D721Med (cell line): ENCODE measurements at regions not wholly inside any gene's neighbourhood (a gene's known extent, or its start where the extent isn't known, plus 50 kb on each side); places are given as distances from the start of the nearest gene placed in this dataset.

ENCODE experiments used
- DNase-seq: peaks from one replicate; pipeline ENCODE4 v3.0.0; 2011; ENCODE audit warnings: low spot score; ENCODE audit not compliant: insufficient read length
- FAIRE-seq: peaks from 2 replicates; lab custom pipeline; 2011; peaks lifted over from hg19 to GRCh38; lab: Jason Lieb, UNC
- CTCF ChIP-seq: IDR thresholded peaks from 2 replicates; pipeline ENCODE4 v1.5.1; 2012; ENCODE audit warnings: mild to moderate bottlenecking, control low read depth; ENCODE audit not compliant: insufficient read depth; ENCODE audit errors: missing control alignments

- no peak for DNase-seq
- FAIRE-seq = no peak
- TF ChIP-seq CTCF = no peak
These were observed 338.9 kb upstream of the GRIA1 start for GRCh38 chr5:153151558-153151957.

- TF ChIP-seq CTCF = no peak
- FAIRE-seq (no peak), DNase-seq (no peak)
These were observed 337.4 kb upstream of the GRIA1 start for GRCh38 chr5:153153086-153153485.

- FAIRE-seq (no peak), DNase-seq (no peak)
- no peak for TF ChIP-seq CTCF
These were observed 333.3 kb upstream of the GRIA1 start for GRCh38 chr5:153157156-153157555.

GRCh38 chr5:153158608-153159007 lies 331.9 kb upstream of the GRIA1 start:
- FAIRE-seq = no peak

GRCh38 chr5:153159616-153160015 lies 330.9 kb upstream of the GRIA1 start:
- FAIRE-seq = no peak
- TF ChIP-seq CTCF = no peak
- no peak for DNase-seq

More at GRCh38 chr5:153158608-153159007, 331.9 kb upstream of the GRIA1 start:
- no peak for DNase-seq
- no peak for TF ChIP-seq CTCF

- DNase-seq = no peak
- no peak for FAIRE-seq
- no peak for TF ChIP-seq CTCF
These were observed 322.2 kb upstream of the GRIA1 start for GRCh38 chr5:153168241-153168640.

- FAIRE-seq = no peak
- DNase-seq = no peak
- TF ChIP-seq CTCF = no peak
These were observed 303.0 kb upstream of the GRIA1 start for GRCh38 chr5:153187503-153187902.
